SJCRH30 (cell line): ENCODE measurements at regions not wholly inside any gene's neighbourhood (a gene's known extent, or its start where the extent isn't known, plus 50 kb on each side); places are given as distances from the start of the nearest gene placed in this dataset.

Experiments
- DNase-seq, 2 experiments: peaks; one replicate each; pipeline ENCODE4 v3.0.0-alpha.2; 2015 to 2020
- H3K27ac ChIP-seq: fragments of 250-450 bp; sonication (Bioruptor Pico); 2 replicates; pipeline ENCODE4 v1.5.1; 2020; ENCODE audit warnings: mild to moderate bottlenecking, moderate library complexity
- H3K27me3 ChIP-seq: fragments of 250-450 bp; sonication (Bioruptor Pico); 2 replicates; pipeline ENCODE4 v1.5.1; 2020; ENCODE audit warnings: mild to moderate bottlenecking, moderate library complexity
- H3K36me3 ChIP-seq: fragments of 250-450 bp; sonication (Bioruptor Pico); 2 replicates; pipeline ENCODE4 v1.5.1; 2020; ENCODE audit warnings: mild to moderate bottlenecking, moderate library complexity
- H3K4me1 ChIP-seq: fragments of 250-450 bp; sonication (Bioruptor Pico); 2 replicates; pipeline ENCODE4 v1.5.1; 2020; ENCODE audit warnings: mild to moderate bottlenecking, moderate library complexity
- H3K4me3 ChIP-seq: fragments of 250-450 bp; sonication (Bioruptor Pico); 2 replicates; pipeline ENCODE4 v1.5.1; 2020; ENCODE audit warnings: mild to moderate bottlenecking, moderate library complexity
- H3K9me3 ChIP-seq: fragments of 250-450 bp; sonication (Bioruptor Pico); replicated peaks from 2 replicates; pipeline ENCODE4 v1.5.1; 2020; ENCODE audit warnings: mild to moderate bottlenecking, moderate library complexity

DNA sequence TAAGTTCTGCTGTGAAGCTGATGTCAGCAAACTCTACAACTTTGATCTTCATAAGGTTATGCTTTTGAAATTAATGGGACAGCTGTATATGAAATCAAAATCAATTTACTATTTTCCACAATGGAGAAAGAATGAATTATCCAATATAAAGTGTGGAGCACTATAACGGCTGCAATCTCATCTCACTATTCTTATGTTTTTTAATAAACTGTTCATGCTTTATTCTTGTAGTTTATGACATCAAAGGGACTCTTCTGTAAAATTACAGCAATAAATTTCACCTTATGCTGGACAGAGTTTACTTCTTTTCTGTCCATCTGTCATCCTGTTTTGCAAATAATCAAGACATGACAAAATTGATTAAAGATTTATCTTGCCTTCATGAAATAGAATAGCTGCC is 192.5 kb downstream of the TECRL start:
- H3K9me3 ChIP-seq = no peaks in the 10 kb centered on the region
- no peak for DNase-seq
- H3K4me1 ChIP-seq = no peaks in the 10 kb centered on the region
- H3K4me3 ChIP-seq = no peak overlapping the region
- no peaks in the 10 kb centered on the region for H3K36me3 ChIP-seq
- no peaks in the 10 kb centered on the region for H3K27me3 ChIP-seq
- no peak overlapping the region for H3K27ac ChIP-seq

DNA sequence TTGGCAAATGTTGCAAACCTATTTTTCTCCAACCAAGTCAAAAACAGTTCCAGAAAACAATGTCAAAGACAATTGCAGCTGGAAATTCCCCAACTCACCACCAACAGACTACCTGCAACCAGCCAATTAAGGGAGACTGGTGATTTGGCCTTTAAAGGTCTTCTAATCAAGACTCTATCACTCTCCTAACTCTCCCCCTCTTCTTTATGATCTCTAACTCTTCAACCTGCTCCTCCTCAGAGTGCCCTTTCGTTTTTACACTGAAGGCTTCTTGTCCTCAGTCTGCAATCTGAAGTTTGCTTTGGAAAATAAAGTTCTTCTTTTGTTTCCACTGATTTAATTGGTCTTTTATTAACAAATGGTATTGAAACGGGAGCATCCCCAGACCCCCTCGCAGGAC is 203.9 kb downstream of the TECRL start:
- no peak for DNase-seq
- Histone ChIP-seq H3K4me1 (no peaks in the 10 kb centered on the region), H3K4me3 (no peak overlapping the region), H3K36me3 (no peaks in the 10 kb centered on the region), H3K9me3 (no peaks in the 10 kb centered on the region), H3K27me3 (no peaks in the 10 kb centered on the region), H3K27ac (no peak overlapping the region)

DNA sequence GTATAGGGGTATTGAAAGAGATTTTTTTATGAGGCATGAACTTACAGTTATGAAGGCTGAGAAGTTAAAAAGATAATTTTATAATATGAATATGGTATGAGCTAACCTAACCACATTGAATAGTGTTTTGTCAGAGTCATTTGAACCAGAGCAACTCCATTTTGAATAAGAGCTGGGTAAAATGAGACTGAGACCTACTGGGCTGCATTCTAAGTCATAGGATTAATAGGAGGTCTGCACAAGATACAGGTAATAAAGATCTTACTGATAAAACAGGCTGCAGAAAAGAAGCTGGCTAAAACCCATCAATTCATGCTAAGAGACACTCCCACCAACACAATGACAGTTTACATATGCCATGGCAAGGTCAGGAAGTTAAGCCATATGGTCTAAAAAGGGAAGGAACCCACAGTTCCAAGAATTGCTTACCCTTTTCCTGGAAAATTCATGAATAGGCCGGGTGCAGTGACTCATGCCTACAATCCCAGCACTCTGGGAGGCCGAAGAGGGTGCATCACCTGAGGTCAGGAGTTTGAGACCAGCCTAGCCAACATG is 209.2 kb downstream of the TECRL start:
- Histone ChIP-seq H3K9me3 (no peaks in the 10 kb centered on the region; the same call in 1 of the 2 replicates), H3K27me3 (no peaks in the 10 kb centered on the region), H3K36me3 (no peaks in the 10 kb centered on the region), H3K4me3 (no peak overlapping the region), H3K27ac (no peak overlapping the region), H3K4me1 (no peaks in the 10 kb centered on the region)
- DNase-seq = peak in 1 of 2 experiments; percentile 8

DNA sequence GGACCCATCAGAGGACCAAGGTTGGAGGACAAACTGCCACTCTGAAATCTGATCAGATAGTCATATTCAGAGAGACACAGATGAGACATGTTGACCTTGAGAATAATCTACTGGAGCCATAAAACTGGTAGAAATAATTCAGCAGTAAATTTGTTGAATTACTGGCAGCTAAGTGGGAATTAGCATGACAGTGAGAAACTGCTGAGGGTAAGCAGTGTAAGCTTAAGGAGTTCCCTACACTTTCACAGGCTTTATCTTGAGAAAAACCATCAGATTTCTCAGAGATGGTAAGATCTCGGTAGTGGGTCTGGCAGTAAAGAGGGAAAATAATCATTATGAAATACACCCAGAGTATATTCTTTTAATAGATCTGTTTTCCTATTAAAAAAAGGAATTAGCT is 213.7 kb downstream of the TECRL start:
- no peaks in the 10 kb centered on the region for H3K36me3 ChIP-seq
- no peaks in the 10 kb centered on the region for H3K4me1 ChIP-seq
- DNase-seq = no peak
- no peak overlapping the region for H3K4me3 ChIP-seq
- no peaks in the 10 kb centered on the region; the same call in 1 of the 2 replicates for H3K9me3 ChIP-seq
- H3K27ac ChIP-seq = no peak overlapping the region
- H3K27me3 ChIP-seq = no peaks in the 10 kb centered on the region

DNA sequence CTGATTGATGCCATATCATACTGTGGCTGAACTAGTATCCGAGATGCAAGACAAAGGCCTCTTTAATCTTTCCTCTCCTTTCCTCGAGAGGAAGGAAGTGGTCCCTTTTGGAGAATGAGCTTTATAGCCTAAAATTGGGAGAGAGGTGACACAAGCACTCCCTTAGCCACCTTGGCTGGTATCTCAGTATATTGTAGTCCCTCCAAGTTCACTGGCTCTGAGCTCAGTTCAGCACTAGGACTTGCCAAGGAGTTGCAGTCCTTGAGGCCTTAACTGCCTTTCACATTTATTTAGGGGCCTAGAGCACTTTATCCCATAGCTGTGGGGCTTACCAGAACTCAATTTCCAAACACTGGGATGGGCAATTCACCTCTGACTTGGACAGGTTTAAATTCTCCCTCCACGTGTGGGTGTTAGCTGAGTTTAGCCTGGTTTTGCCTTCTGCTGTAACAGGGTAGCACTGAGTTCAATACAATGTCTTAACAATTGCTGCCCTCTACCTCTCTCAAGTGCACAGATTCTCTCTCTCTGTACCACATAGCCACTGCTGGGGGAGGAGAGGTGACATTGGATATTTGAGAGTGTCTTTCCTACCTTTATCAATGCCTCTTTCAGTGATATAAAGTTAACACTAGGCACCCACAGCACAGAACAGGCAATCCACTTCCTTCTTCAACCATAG is 216.4 kb downstream of the TECRL start:
- Histone ChIP-seq H3K4me3 (no peak overlapping the region), H3K9me3 (no peaks in the 10 kb centered on the region; the same call in 1 of the 2 replicates), H3K27ac (no peak overlapping the region), H3K36me3 (no peaks in the 10 kb centered on the region), H3K27me3 (no peaks in the 10 kb centered on the region), H3K4me1 (no peaks in the 10 kb centered on the region)
- no peak for DNase-seq

DNA sequence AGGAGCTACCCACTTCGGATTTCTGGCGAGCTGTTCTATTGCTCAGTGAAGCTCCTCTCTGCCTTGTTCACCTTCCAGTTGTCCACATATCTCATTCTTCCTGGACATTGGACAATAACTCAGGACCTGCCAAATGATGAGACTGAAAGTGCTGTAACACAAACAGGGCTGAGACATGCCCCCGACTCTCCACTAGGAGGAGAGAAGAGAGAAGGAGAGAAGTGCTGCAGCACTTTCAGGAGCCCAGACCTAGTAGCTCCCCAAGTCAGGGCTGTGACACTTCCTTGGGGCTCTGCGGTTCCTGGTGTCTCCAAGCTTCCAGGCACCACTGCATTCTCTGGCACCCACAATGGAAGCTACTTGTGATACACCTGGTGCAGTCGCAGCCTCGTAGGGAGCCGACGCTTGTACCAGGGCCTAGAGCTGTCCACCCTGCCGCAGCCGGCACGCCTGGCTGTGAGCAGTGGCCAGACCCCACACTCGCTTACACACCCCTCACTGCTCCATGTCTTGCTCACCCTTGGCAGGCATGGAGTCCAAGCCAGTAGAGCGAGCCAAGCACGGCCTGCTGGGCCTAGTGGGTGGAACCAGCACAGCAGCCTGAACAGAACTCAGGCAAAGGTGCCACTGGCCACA is 234.9 kb downstream of the TECRL start:
- Histone ChIP-seq H3K9me3 (no peaks in the 10 kb centered on the region), H3K4me1 (no peaks in the 10 kb centered on the region), H3K27ac (no peak overlapping the region)

DNA sequence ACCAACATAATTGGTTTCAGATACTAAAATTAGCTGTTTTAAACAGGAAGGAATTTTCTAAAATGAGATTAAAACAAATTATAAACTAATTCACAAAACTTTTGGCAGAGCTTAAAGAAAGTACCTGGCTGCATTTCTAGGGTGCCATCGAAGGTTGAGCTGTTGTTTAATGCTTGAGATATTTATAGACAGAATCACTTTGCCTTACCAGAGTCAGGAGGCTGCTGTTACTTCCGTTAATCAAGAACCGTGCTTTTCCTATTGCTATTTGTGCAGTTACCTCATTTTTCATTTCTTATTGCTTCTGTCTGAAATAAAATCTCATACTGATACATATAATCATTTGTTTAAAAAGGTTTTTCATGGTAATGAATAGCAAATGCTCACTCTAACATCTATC is 242.9 kb downstream of the TECRL start:
- no peaks in the 10 kb centered on the region for H3K4me1 ChIP-seq
- H3K27me3 ChIP-seq = no peaks in the 10 kb centered on the region
- DNase-seq = no peak
- no peak overlapping the region for H3K4me3 ChIP-seq
- H3K9me3 ChIP-seq = no peaks in the 10 kb centered on the region
- no peak overlapping the region for H3K27ac ChIP-seq
- H3K36me3 ChIP-seq = no peaks in the 10 kb centered on the region

More for the DNA sequence above, 234.9 kb downstream of the TECRL start:
- peak in 1 of 2 experiments; percentile 9 for DNase-seq
- no peak overlapping the region for H3K4me3 ChIP-seq
- H3K27me3 ChIP-seq = no peaks in the 10 kb centered on the region
- no peaks in the 10 kb centered on the region for H3K36me3 ChIP-seq

DNA sequence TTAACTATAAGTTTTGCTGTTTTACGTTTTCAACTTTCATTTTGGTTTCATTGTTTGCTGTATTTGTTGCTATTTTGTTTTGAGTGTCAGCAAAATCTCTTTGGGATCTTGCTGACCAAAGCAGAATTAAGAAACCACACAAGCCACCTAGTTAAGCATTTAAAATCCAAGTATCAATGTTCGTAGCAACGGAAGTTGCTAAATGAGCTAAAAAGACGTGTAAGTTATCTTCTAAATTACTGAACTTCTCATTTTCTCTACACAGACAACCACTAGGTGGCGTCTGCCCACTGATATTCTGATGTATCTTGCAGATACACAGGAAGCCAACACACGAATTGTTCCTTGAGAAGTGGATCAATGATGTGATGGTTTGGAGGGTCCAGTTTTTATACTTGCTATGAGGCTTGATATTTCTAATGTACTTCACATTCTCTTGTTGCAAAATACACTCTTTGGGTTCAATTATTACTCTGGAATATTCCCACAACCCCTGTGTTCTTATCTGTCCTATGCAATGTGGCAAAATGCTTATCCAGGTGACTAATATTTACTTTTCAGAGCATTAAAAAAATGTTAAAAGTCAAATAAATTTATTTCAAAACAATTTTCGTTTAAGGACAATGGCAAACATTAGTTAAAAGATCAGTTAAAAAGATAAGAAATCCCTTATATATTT is 250.5 kb downstream of the TECRL start:
- H3K9me3 ChIP-seq = no peaks in the 10 kb centered on the region
- peak overlapping the region; percentile 25 for H3K4me3 ChIP-seq
- H3K27me3 ChIP-seq = no peaks in the 10 kb centered on the region
- no peak overlapping the region for H3K27ac ChIP-seq
- DNase-seq = peak; percentile 68 to 87
- no peaks in the 10 kb centered on the region for H3K36me3 ChIP-seq
- no peaks in the 10 kb centered on the region for H3K4me1 ChIP-seq

DNA sequence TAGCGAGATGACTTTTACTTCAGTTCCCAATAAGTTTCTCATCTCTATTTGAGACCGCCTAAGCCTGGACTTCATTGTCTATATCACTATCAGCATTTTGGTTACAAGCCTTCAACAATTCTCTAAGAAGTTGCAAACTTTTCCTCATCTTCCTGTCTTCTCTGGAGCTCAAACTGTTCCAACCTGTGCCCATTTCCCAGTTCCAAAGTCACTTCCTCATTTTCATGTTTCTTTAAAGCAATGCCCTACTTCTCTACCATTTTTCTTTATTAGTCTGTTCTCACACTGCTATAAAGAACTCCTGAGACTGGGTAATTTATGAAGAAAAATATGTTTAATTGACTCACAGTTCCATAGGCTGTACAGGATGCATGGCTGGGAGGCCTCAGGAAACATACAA is 251.9 kb downstream of the TECRL start:
- H3K27me3 ChIP-seq = no peaks in the 10 kb centered on the region
- H3K4me1 ChIP-seq = no peaks in the 10 kb centered on the region
- no peak for DNase-seq
- no peak overlapping the region for H3K4me3 ChIP-seq
- H3K9me3 ChIP-seq = no peaks in the 10 kb centered on the region
- no peaks in the 10 kb centered on the region for H3K36me3 ChIP-seq
- H3K27ac ChIP-seq = no peak overlapping the region

DNA sequence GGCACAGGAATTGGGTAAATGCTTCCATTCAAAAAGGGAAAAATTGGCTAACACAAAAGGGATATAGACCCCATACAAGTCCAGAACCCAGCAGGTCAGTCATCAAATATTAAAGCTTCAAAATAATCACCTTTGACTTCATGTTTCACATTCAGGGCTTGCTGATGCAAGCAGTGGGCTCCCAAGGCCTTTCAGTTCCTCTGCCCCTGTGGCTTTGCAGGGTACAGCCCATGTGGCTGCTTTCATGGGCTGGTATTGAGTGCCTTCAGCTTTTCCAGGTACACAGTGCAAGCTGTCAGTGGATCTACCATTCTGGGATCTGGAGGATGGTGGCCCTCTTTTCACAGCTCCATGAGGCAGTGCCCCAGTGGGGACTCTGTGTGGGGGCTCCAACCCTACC is 253.0 kb downstream of the TECRL start:
- Histone ChIP-seq H3K27me3 (no peaks in the 10 kb centered on the region), H3K9me3 (no peaks in the 10 kb centered on the region), H3K27ac (no peak overlapping the region), H3K4me3 (no peak overlapping the region), H3K36me3 (no peaks in the 10 kb centered on the region), H3K4me1 (no peaks in the 10 kb centered on the region)
- DNase-seq = no peak

DNA sequence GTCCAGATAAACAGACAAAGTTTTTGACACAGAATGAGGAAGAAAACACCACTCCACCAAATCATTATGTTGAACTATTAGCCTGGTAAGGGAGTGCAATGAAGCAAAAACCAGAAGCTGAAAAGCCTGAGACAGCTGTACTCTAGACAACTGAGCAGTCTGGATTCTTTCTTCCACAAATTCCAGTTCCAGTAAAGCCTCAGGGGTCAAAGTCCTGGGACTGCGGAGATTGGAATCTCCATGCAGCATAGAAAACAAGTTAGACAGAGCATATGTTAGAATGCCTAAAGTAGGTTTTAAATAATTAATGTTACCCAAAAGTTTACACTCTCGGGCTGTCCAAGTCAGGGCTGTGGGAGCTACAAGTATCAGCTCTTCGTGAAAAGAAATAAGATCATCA is 263.2 kb downstream of the TECRL start:
- H3K4me3 ChIP-seq = no peak overlapping the region
- peak overlapping the region; percentile 50 for H3K27ac ChIP-seq
- peak; percentile 39 to 61 for DNase-seq
- H3K27me3 ChIP-seq = no peaks in the 10 kb centered on the region
- peaks cover 13% of the 10 kb centered on the region for H3K9me3 ChIP-seq
- no peaks in the 10 kb centered on the region for H3K36me3 ChIP-seq
- no peaks in the 10 kb centered on the region for H3K4me1 ChIP-seq

DNA sequence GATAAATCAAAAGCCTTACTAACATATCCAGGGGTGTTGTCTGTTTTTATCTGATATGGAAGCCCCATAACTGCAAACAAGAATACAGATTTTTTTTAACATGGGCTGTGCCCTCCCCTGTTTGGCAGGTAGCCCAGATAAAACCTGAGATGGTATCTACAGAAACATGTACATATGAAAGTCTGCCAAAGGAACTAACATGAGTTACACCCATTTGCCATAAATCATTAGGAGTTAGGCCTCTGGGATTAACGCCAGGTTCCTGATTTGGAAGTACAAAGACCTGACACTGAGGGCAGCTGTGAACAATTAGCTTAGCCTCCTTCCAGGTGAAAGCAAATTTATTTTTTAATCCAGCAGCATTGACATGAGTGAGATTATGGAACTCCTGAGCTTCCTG is 264.3 kb downstream of the TECRL start:
- no peaks in the 10 kb centered on the region for H3K36me3 ChIP-seq
- peak in 1 of 2 experiments; percentile 24 for DNase-seq
- no peaks in the 10 kb centered on the region for H3K27me3 ChIP-seq
- H3K9me3 ChIP-seq = peaks cover 15% of the 10 kb centered on the region
- no peak overlapping the region for H3K4me3 ChIP-seq
- H3K27ac ChIP-seq = no peak overlapping the region
- no peaks in the 10 kb centered on the region for H3K4me1 ChIP-seq

DNA sequence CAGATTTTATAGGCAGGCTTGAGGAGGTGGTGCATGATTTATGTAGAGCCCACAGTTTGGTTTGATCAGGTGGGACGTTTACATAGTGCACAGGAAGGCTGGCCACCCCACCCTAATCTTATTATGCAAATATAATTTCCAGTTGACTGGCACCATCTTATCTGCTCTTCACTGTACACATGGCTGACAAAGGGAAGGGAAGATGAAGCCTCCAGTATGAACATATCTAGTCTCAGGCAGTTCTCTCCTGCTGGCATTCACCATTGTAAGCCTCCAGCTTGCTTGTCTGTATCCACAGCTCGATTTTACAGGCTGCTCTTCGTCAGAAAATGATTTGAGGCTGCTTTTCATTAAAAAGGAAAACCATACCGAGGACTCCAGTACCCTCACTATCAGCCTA is 278.3 kb downstream of the TECRL start:
- H3K4me3 ChIP-seq = no peak overlapping the region
- no peaks in the 10 kb centered on the region for H3K9me3 ChIP-seq
- H3K27me3 ChIP-seq = no peaks in the 10 kb centered on the region
- H3K4me1 ChIP-seq = no peaks in the 10 kb centered on the region
- H3K27ac ChIP-seq = no peak overlapping the region
- DNase-seq = no peak
- H3K36me3 ChIP-seq = no peaks in the 10 kb centered on the region

DNA sequence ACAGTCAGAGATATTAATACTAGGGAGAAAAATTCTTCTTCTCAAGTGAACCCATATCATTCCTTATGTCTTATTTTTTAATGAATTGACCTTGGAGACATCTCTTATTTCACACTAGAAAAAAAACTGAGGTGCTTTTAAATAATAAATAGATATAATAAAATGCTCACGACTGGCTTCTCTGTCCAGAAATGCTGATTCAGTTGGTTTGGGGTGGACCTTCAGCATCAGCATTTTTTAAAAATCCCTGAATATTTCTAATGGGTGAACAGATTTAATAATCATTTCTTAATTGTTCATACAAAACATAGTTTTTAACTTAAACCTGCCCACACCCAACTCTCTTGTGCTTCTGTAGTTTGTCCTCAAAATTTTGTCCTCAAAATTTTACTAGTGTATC is 283.9 kb downstream of the TECRL start:
- H3K9me3 ChIP-seq = no peaks in the 10 kb centered on the region; the same call in 1 of the 2 replicates
- DNase-seq = no peak
- no peaks in the 10 kb centered on the region for H3K36me3 ChIP-seq

DNA sequence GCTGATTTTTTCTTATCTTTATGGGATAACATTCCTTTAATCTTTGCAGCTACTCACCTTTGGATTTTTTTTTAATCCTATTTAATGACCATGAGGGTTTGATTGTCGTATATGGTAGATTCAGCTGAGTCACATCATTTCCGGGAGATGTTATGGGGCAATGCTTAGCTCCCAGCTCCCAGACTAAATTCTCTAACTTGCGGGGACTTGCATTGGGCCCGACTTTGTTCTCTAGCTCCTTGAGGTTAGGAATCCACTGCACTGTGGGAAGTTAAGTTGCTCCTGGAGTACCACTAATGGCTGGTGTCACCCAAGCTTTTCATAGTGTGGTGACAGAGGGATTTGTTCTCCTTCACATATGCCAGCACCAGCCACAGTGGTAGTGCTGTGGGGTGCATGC is 287.4 kb downstream of the TECRL start:
- Histone ChIP-seq H3K9me3 (no peaks in the 10 kb centered on the region; the same call in 1 of the 2 replicates), H3K36me3 (no peaks in the 10 kb centered on the region), H3K27ac (no peak overlapping the region), H3K4me1 (no peaks in the 10 kb centered on the region), H3K27me3 (no peaks in the 10 kb centered on the region), H3K4me3 (no peak overlapping the region)
- DNase-seq = no peak

More for the DNA sequence above, 283.9 kb downstream of the TECRL start:
- Histone ChIP-seq H3K27ac (no peak overlapping the region), H3K27me3 (no peaks in the 10 kb centered on the region), H3K4me3 (no peak overlapping the region), H3K4me1 (no peaks in the 10 kb centered on the region)
